ENCODE measurements at regions not wholly inside any gene's neighbourhood (a gene's known extent, or its start where the extent isn't known, plus 50 kb on each side); places are given as distances from the start of the nearest gene placed in this dataset.

- no peak for DNase-seq (ENCODE audit: low read depth)
- H3K4me3 ChIP-seq (ENCODE audit: low read depth, low read length): no peak overlapping the region
- TF ChIP-seq POLR2A (IDR thresholded peaks at IDR 0.05; ENCODE audit: extremely low read depth, insufficient read length) (no peak), MYC (IDR thresholded peaks at IDR 0.05; ENCODE audit: low read depth, low read length) (no peak), MAX (IDR thresholded peaks at IDR 0.05; ENCODE audit: low read depth, low read length) (no peak), CTCF (IDR thresholded peaks at IDR 0.05; ENCODE audit: low read depth, low read length) (no peak)
These were observed 1230.4 kb downstream of the AACS start for GRCh38 chr12:126295652-126296051.

- H3K4me3 ChIP-seq (ENCODE audit: low read depth, low read length): no peak overlapping the region
- DNase-seq (ENCODE audit: low read depth): no peak
- TF ChIP-seq CTCF (IDR thresholded peaks at IDR 0.05; ENCODE audit: low read depth, low read length) (no peak), MYC (IDR thresholded peaks at IDR 0.05; ENCODE audit: low read depth, low read length) (no peak), MAX (IDR thresholded peaks at IDR 0.05; ENCODE audit: low read depth, low read length) (no peak), POLR2A (IDR thresholded peaks at IDR 0.05; ENCODE audit: extremely low read depth, insufficient read length) (no peak)
These were observed 1244.0 kb downstream of the AACS start for GRCh38 chr12:126309278-126309677.

GRCh38 chr12:126312457-126312856 lies 1247.2 kb downstream of the AACS start:
- TF ChIP-seq CTCF (IDR thresholded peaks at IDR 0.05; ENCODE audit: low read depth, low read length): no peak
- no peak for TF ChIP-seq MAX (IDR thresholded peaks at IDR 0.05; ENCODE audit: low read depth, low read length)

GRCh38 chr12:126316411-126316810 lies 1251.2 kb downstream of the AACS start:
- TF ChIP-seq POLR2A (IDR thresholded peaks at IDR 0.05; ENCODE audit: extremely low read depth, insufficient read length) (no peak), CTCF (IDR thresholded peaks at IDR 0.05; ENCODE audit: low read depth, low read length) (no peak), MAX (IDR thresholded peaks at IDR 0.05; ENCODE audit: low read depth, low read length) (no peak), MYC (IDR thresholded peaks at IDR 0.05; ENCODE audit: low read depth, low read length) (no peak)
- no peak for DNase-seq (ENCODE audit: low read depth)
- H3K4me3 ChIP-seq (ENCODE audit: low read depth, low read length): no peak overlapping the region

More at GRCh38 chr12:126312457-126312856, 1247.2 kb downstream of the AACS start:
- H3K4me3 ChIP-seq (ENCODE audit: low read depth, low read length): no peak overlapping the region
- DNase-seq (ENCODE audit: low read depth): no peak

GRCh38 chr12:126337556-126338441 lies 1272.6 kb downstream of the AACS start:
- DNase-seq (ENCODE audit: low read depth): no peak
- no peak for TF ChIP-seq POLR2A (IDR thresholded peaks at IDR 0.05; ENCODE audit: extremely low read depth, insufficient read length)
- TF ChIP-seq CTCF (IDR thresholded peaks at IDR 0.05; ENCODE audit: low read depth, low read length): no peak
- no peak for TF ChIP-seq MYC (IDR thresholded peaks at IDR 0.05; ENCODE audit: low read depth, low read length)
- no peak for TF ChIP-seq MAX (IDR thresholded peaks at IDR 0.05; ENCODE audit: low read depth, low read length)
- no peak overlapping the region for H3K4me3 ChIP-seq (ENCODE audit: low read depth, low read length)
